AG04450 (cell line): ENCODE measurements at regions not wholly inside any gene's neighbourhood (a gene's known extent, or its start where the extent isn't known, plus 50 kb on each side); places are given as distances from the start of the nearest gene placed in this dataset.

Source experiments
- CTCF ChIA-PET: fragments of 300-600, 350-600 bp; formaldehyde crosslinking; extraction: SDS; loops from one replicate; lab custom pipeline; 2022; ENCODE audit warnings: antibody characterized with exemption, inconsistent platforms; lab: Charles Lee
- POLR2A ChIA-PET: fragments of 350-600 bp; formaldehyde crosslinking; extraction: SDS; loops from one replicate; lab custom pipeline; 2021; ENCODE audit warnings: antibody characterized with exemption, inconsistent platforms; lab: Yijun Ruan, JAX
- DNase-seq: peaks from one replicate; pipeline ENCODE4 v3.0.0-alpha.2; 2011; ENCODE audit warnings: low read depth, low spot score
- H3K27ac ChIP-seq: one replicate; pipeline ENCODE4 v1.5.1; 2012; ENCODE audit warnings: low read depth, low read length, control low read depth
- H3K27me3 ChIP-seq: one replicate; pipeline ENCODE4 v1.6.0; 2012; ENCODE audit warnings: low read length; ENCODE audit not compliant: control insufficient read depth, insufficient read depth
- H3K4me3 ChIP-seq: 2 replicates; pipeline ENCODE4 v1.5.1; 2011; ENCODE audit warnings: mild to moderate bottlenecking, low read depth, low read length, control low read depth
- H3K9me3 ChIP-seq: 2 replicates; pipeline ENCODE4 v1.5.1; 2012; ENCODE audit warnings: low read length; ENCODE audit not compliant: control insufficient read depth, insufficient read depth
- CTCF ChIP-seq: IDR thresholded peaks from 2 replicates; pipeline ENCODE4 v1.5.1; 2011; ENCODE audit warnings: low read depth, low read length, control low read depth, inconsistent platforms

- POLR2A ChIA-PET: no interaction called here
- no peaks in the 10 kb centered on the region for H3K27me3 ChIP-seq
- no peaks in the 10 kb centered on the region for H3K9me3 ChIP-seq
- TF ChIP-seq CTCF: no peak
- no peak overlapping the region for H3K4me3 ChIP-seq
- no peak for DNase-seq
- CTCF ChIA-PET: no interaction called here
- no peak overlapping the region for H3K27ac ChIP-seq
These were observed 71.1 kb upstream of the PLEKHA5 start for GRCh38 chr12:19058235-19059021.

GRCh38 chr12:19064713-19065112 is 64.8 kb upstream of the PLEKHA5 start:
- H3K9me3 ChIP-seq: no peaks in the 10 kb centered on the region

GRCh38 chr12:19065223-19065622 is 64.3 kb upstream of the PLEKHA5 start:
- DNase-seq: no peak
- CTCF ChIA-PET: interaction anchor here (0.7 kb wide), 1 partner anchor 64 kb away, joined by 4 read pairs; no protein-coding TSS in a partner anchor
- H3K27ac ChIP-seq: no peak overlapping the region
- no peak for TF ChIP-seq CTCF
- POLR2A ChIA-PET: no interaction called here
- no peaks in the 10 kb centered on the region for H3K27me3 ChIP-seq
- H3K9me3 ChIP-seq: no peaks in the 10 kb centered on the region
- no peak overlapping the region for H3K4me3 ChIP-seq

More at GRCh38 chr12:19064713-19065112, 64.8 kb upstream of the PLEKHA5 start:
- CTCF ChIA-PET: interaction anchor here (0.7 kb wide), 1 partner anchor 64 kb away, joined by 4 read pairs; no protein-coding TSS in a partner anchor
- POLR2A ChIA-PET: no interaction called here
- no peaks in the 10 kb centered on the region for H3K27me3 ChIP-seq
- H3K27ac ChIP-seq: no peak overlapping the region
- TF ChIP-seq CTCF: no peak
- no peak overlapping the region for H3K4me3 ChIP-seq
- no peak for DNase-seq

- POLR2A ChIA-PET: no interaction called here
These were observed 63.7 kb upstream of the PLEKHA5 start for GRCh38 chr12:19065871-19066270.

More at GRCh38 chr12:19065871-19066270, 63.7 kb upstream of the PLEKHA5 start:
- H3K4me3 ChIP-seq: no peak overlapping the region
- no peaks in the 10 kb centered on the region for H3K9me3 ChIP-seq
- DNase-seq: no peak
- CTCF ChIA-PET: no interaction called here
- TF ChIP-seq CTCF: no peak
- no peaks in the 10 kb centered on the region for H3K27me3 ChIP-seq
- H3K27ac ChIP-seq: no peak overlapping the region
